Nephron (organoid): ENCODE measurements at regions not wholly inside any gene's neighbourhood (a gene's known extent, or its start where the extent isn't known, plus 50 kb on each side); places are given as distances from the start of the nearest gene placed in this dataset.

Source experiments
- H3K27ac Mint-ChIP-seq, 3 experiments: 2 replicates each; pipeline ENCODE4 v1.8.0; 2020; ENCODE audit warnings: mixed read lengths in 3 of 3, mild to moderate bottlenecking in 2 of 3, moderate library complexity in 1 of 3
- H3K27me3 Mint-ChIP-seq: 2 replicates; pipeline ENCODE4 v1.8.0; 2021; ENCODE audit warnings: low read depth, mild to moderate bottlenecking, moderate library complexity, mixed read lengths
- H3K36me3 Mint-ChIP-seq: 2 replicates; pipeline ENCODE4 v1.8.0; 2020; ENCODE audit warnings: low read depth, mixed read lengths
- H3K4me1 Mint-ChIP-seq: 2 replicates; pipeline ENCODE4 v1.8.0; 2020; ENCODE audit warnings: mixed read lengths
- H3K4me3 Mint-ChIP-seq, 3 experiments: 2 replicates each; pipeline ENCODE4 v1.8.0; 2020; ENCODE audit warnings: mild to moderate bottlenecking in 3 of 3, mixed read lengths in 3 of 3, moderate library complexity in 2 of 3
- H3K9me3 Mint-ChIP-seq: 2 replicates; pipeline ENCODE4 v1.8.0; 2020; ENCODE audit warnings: mixed read lengths
- TF ChIP-seq, protein P1 (sequence below), 3 experiments: fragments of 200-600 bp; sonication (generic); IDR thresholded peaks; one replicate each; pipeline ENCODE4 v1.5.0; 2021; ENCODE audit warnings: antibody characterized with exemption in 3 of 3; ENCODE audit not compliant: unreplicated experiment in 3 of 3

- H3K27me3 Mint-ChIP-seq: peaks cover 6% of the 10 kb centered on the region
- TF ChIP-seq, protein P1, sequence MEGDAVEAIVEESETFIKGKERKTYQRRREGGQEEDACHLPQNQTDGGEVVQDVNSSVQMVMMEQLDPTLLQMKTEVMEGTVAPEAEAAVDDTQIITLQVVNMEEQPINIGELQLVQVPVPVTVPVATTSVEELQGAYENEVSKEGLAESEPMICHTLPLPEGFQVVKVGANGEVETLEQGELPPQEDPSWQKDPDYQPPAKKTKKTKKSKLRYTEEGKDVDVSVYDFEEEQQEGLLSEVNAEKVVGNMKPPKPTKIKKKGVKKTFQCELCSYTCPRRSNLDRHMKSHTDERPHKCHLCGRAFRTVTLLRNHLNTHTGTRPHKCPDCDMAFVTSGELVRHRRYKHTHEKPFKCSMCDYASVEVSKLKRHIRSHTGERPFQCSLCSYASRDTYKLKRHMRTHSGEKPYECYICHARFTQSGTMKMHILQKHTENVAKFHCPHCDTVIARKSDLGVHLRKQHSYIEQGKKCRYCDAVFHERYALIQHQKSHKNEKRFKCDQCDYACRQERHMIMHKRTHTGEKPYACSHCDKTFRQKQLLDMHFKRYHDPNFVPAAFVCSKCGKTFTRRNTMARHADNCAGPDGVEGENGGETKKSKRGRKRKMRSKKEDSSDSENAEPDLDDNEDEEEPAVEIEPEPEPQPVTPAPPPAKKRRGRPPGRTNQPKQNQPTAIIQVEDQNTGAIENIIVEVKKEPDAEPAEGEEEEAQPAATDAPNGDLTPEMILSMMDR (IDR thresholded peaks at IDR 0.05; ENCODE audit: unreplicated experiment in 3 of 3): no peak
These were observed 795.8 kb downstream of the QKI start for GRCh38 chr6:164210323-164210722.

DNA sequence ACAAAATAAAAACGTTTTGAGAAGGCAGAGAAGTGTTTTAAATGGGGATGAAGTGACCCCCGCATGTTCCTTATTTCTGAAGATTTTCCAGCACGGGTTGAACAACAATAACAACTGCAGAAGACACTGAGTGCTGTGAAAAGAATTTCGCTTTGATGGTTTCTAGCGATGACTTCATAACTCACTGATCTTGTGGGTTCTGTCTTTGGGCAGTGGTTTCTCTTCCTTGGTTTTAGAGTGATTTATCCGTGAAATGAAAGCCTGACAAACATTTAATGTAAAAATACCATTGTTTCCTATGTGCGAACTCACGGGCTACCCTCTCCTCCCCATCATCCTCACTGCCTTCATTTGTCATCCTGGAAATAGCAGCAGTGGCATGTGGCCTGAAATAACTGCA is 793.9 kb downstream of the QKI start:
- Mint-ChIP-seq H3K27me3 (peaks cover 8% of the 10 kb centered on the region), H3K36me3 (no peaks in the 10 kb centered on the region), H3K4me3 (no peak overlapping the region), H3K9me3 (peaks cover 12% of the 10 kb centered on the region), H3K27ac (no peak overlapping the region), H3K4me1 (no peaks in the 10 kb centered on the region)
- TF ChIP-seq, protein P1 (IDR thresholded peaks at IDR 0.05; ENCODE audit: unreplicated experiment in 3 of 3): no peak

More at GRCh38 chr6:164210323-164210722, 795.8 kb downstream of the QKI start:
- H3K4me3 Mint-ChIP-seq: no peak overlapping the region
- peaks cover 8% of the 10 kb centered on the region for H3K9me3 Mint-ChIP-seq
- no peaks in the 10 kb centered on the region for H3K36me3 Mint-ChIP-seq
- no peaks in the 10 kb centered on the region for H3K4me1 Mint-ChIP-seq
- no peak overlapping the region for H3K27ac Mint-ChIP-seq

DNA sequence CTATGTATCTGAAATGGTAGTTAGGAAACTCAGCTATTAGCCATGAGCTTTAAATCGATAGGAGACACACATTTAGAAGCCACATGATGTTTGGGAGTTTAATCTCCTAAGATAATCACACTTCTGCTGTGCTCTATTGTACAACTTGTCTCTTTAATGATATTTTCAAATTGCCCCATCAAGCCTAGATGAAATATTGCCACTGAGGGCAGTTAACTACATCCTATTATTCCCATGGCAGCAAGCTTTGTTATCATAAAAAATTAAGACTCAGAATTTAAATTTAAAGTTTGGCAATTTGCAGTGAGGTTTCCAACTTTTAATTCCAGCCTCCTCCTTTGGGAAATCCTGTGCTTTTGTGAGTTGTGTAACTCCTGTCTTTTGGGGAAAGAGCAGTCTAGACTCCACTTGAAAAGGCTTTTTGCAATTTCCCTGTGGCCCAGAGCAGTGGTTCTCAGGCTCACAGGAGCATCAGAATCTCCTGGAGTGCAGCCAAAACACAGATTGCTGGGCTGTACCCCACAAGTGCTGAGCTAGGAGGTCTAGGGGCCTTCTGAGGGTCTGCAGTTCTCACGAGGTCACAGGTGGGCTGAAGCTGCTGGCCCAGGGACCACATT is 792.4 kb downstream of the QKI start:
- Mint-ChIP-seq H3K4me3 (no peak overlapping the region), H3K27ac (no peak overlapping the region), H3K9me3 (peaks cover 12% of the 10 kb centered on the region), H3K4me1 (no peaks in the 10 kb centered on the region), H3K36me3 (no peaks in the 10 kb centered on the region), H3K27me3 (peaks cover 8% of the 10 kb centered on the region)
- TF ChIP-seq, protein P1 (IDR thresholded peaks at IDR 0.05; ENCODE audit: unreplicated experiment in 3 of 3): no peak

- H3K36me3 Mint-ChIP-seq: no peaks in the 10 kb centered on the region
- peaks cover 16% of the 10 kb centered on the region for H3K4me1 Mint-ChIP-seq
- no peak overlapping the region for H3K4me3 Mint-ChIP-seq
- no peak overlapping the region for H3K27ac Mint-ChIP-seq
- no peaks in the 10 kb centered on the region for H3K27me3 Mint-ChIP-seq
- H3K9me3 Mint-ChIP-seq: peaks cover 6% of the 10 kb centered on the region
- TF ChIP-seq, protein P1 (IDR thresholded peaks at IDR 0.05; ENCODE audit: unreplicated experiment in 3 of 3): no peak
These were observed 785.6 kb downstream of the QKI start for GRCh38 chr6:164200071-164200470.

GRCh38 chr6:164195942-164196281 is 781.4 kb downstream of the QKI start:
- Mint-ChIP-seq H3K27me3 (no peaks in the 10 kb centered on the region), H3K4me1 (peaks cover 24% of the 10 kb centered on the region), H3K4me3 (no peak overlapping the region), H3K27ac (peak overlapping the region in 1 of 3 experiments; percentile 19), H3K9me3 (no peaks in the 10 kb centered on the region), H3K36me3 (no peaks in the 10 kb centered on the region)
- TF ChIP-seq, protein P1 (IDR thresholded peaks at IDR 0.05; ENCODE audit: unreplicated experiment in 3 of 3): no peak

DNA sequence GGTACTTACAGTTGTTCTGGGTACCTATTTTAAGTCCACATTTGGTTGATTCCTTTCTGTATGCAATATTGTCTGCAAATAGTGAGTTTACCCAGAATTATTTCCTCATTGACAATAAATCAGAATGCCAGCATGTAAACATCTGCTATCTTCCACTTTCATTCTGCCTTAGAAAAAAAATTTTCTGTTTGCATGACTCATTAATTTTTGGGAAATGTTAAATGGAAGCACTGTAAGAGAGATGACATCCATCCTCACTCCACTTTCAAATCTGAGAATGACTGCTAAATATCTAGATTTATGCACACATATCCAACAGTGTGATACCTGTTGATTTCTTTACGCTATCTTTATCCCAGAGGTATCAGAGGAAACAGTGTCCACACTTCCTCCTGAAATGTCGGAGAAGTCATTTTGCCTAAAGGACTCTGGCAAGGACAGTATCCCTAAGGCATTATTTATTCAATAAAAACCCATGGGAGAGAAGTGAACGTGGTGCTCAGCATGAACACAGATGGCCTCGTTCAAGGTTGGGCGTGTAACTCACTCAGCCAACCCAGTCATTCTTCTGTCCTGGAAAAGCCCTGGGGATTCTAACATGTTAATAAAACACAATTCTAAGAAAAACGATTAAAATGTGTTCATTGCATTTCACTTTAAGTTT is 780.9 kb downstream of the QKI start:
- Mint-ChIP-seq H3K4me3 (no peak overlapping the region), H3K36me3 (no peaks in the 10 kb centered on the region), H3K9me3 (no peaks in the 10 kb centered on the region), H3K27me3 (no peaks in the 10 kb centered on the region), H3K27ac (peak overlapping the region in 1 of 3 experiments; percentile 34), H3K4me1 (peaks cover 24% of the 10 kb centered on the region)
- TF ChIP-seq, protein P1 (IDR thresholded peaks at IDR 0.05; ENCODE audit: unreplicated experiment in 3 of 3): no peak
